IMR-90 (cell line): ENCODE measurements at regions not wholly inside any gene's neighbourhood (a gene's known extent, or its start where the extent isn't known, plus 50 kb on each side); places are given as distances from the start of the nearest gene placed in this dataset.
A peak's percentile ranks its signal among the peaks of the same experiment; 100 is the strongest.
"Not testable (repeated sequence)": the region's sequence is repeated elsewhere in the genome, so short reads cannot be mapped to it uniquely, and the experiment has no call there.

Experiments used
- ATAC-seq: fragments of 200-7000 bp; cut with Tn5 transposase; 2 replicates; pipeline ENCODE4 v1.9.1; 2020; ENCODE audit warnings: low read depth, mild to moderate bottlenecking, moderate library complexity
- BruUV-seq: library from RNA; stranded (reverse); fragments of 400-500 nt; replicated peaks from 2 replicates; lab custom pipeline; 2021; lab: Mats Ljungman, UMichigan
- CTCF ChIA-PET: fragments of 300-600 bp; formaldehyde crosslinking; extraction: SDS; loops from one replicate; lab custom pipeline; 2021; ENCODE audit warnings: antibody characterized with exemption; lab: Yijun Ruan, JAX
- POLR2A ChIA-PET: fragments of 300-600 bp; sonication (Branson Sonifier 250); formaldehyde crosslinking; loops from one replicate; lab custom pipeline; 2022; ENCODE audit warnings: antibody characterized with exemption; ENCODE audit not compliant: unreplicated experiment; lab: Charles Lee
- DNase-seq: peaks from one replicate; pipeline ENCODE4 v3.0.0; 2013
- H2AFZ ChIP-seq: replicated peaks from 2 replicates; pipeline ENCODE3; 2013; ENCODE audit warnings: low read length, mild to moderate bottlenecking; ENCODE audit not compliant: poor library complexity
- H2AK5ac ChIP-seq: 2 replicates; pipeline ENCODE4 v1.6.1; 2013; ENCODE audit warnings: low read depth, low read length, inconsistent platforms
- H2AK9ac ChIP-seq: replicated peaks from 2 replicates; pipeline ENCODE3; 2013; ENCODE audit warnings: mild to moderate bottlenecking, low read depth, low read length, moderate library complexity; ENCODE audit not compliant: poor library complexity
- H2BK120ac ChIP-seq: 2 replicates; pipeline ENCODE4 v1.6.1; 2013; ENCODE audit warnings: low read depth, low read length, inconsistent platforms
- H2BK15ac ChIP-seq: 3 replicates; pipeline ENCODE4 v1.6.1; 2013; ENCODE audit warnings: low read depth, low read length, inconsistent platforms
- H2BK20ac ChIP-seq: 2 replicates; pipeline ENCODE4 v1.6.1; 2013; ENCODE audit warnings: low read depth, mild to moderate bottlenecking, inconsistent platforms, low read length, moderate library complexity
- H2BK5ac ChIP-seq: 2 replicates; pipeline ENCODE4 v1.6.1; 2013; ENCODE audit warnings: mild to moderate bottlenecking, low read depth, low read length, inconsistent platforms; ENCODE audit not compliant: poor library complexity, severe bottlenecking
- H3K14ac ChIP-seq: replicated peaks from 2 replicates; pipeline ENCODE4 v1.6.1; 2013; ENCODE audit warnings: low read depth, low read length, inconsistent platforms
- H3K18ac ChIP-seq: 2 replicates; pipeline ENCODE4 v1.6.1; 2013; ENCODE audit warnings: low read depth, low read length, control low read depth
- H3K23ac ChIP-seq: 2 replicates; pipeline ENCODE4 v1.6.1; 2013; ENCODE audit warnings: low read depth, low read length, inconsistent platforms
- H3K27ac ChIP-seq: 2 replicates; pipeline ENCODE4 v1.5.1; 2013; ENCODE audit warnings: mild to moderate bottlenecking, control low read depth, low read length; ENCODE audit not compliant: insufficient read depth
- H3K27me3 ChIP-seq: 2 replicates; pipeline ENCODE4 v1.6.1; 2013; ENCODE audit warnings: low read length; ENCODE audit not compliant: control insufficient read depth, insufficient read depth
- H3K36me3 ChIP-seq: 2 replicates; pipeline ENCODE4 v1.6.1; 2013; ENCODE audit warnings: low read length, mixed read lengths; ENCODE audit not compliant: control insufficient read depth, insufficient read depth
- H3K4ac ChIP-seq: 2 replicates; pipeline ENCODE4 v1.6.1; 2013; ENCODE audit warnings: low read depth, low read length, inconsistent platforms
- H3K4me1 ChIP-seq: 2 replicates; pipeline ENCODE4 v1.6.1; 2013; ENCODE audit warnings: low read length, mixed read lengths; ENCODE audit not compliant: control insufficient read depth, insufficient read depth
- H3K4me2 ChIP-seq: 2 replicates; pipeline ENCODE4 v1.6.1; 2013; ENCODE audit warnings: low read depth, mild to moderate bottlenecking, control low read depth, low read length, moderate library complexity
- H3K4me3 ChIP-seq: 2 replicates; pipeline ENCODE4 v1.5.1; 2013; ENCODE audit warnings: low read depth, mild to moderate bottlenecking, control low read depth, low read length, moderate library complexity; ENCODE audit not compliant: insufficient read depth
- H3K56ac ChIP-seq: 2 replicates; pipeline ENCODE4 v1.6.1; 2013; ENCODE audit warnings: low read length, inconsistent platforms; ENCODE audit not compliant: insufficient read depth; ENCODE audit errors: extremely low read depth
- H3K79me1 ChIP-seq, 2 experiments: 2 replicates each; pipeline ENCODE4 v1.6.1; 2013; ENCODE audit warnings: low read length in 2 of 2, inconsistent platforms in 1 of 2, low read depth in 1 of 2
- H3K9ac ChIP-seq: 2 replicates; pipeline ENCODE4 v1.6.1; 2013; ENCODE audit warnings: low read depth, low read length, control low read depth
- H3K9me1 ChIP-seq: 2 replicates; pipeline ENCODE4 v1.6.1; 2013; ENCODE audit warnings: low read length, inconsistent platforms; ENCODE audit not compliant: insufficient read depth
- H3K9me3 ChIP-seq: 2 replicates; pipeline ENCODE4 v1.6.1; 2013; ENCODE audit warnings: low read length; ENCODE audit not compliant: control insufficient read depth, insufficient read depth
- H4K20me1 ChIP-seq: 2 replicates; pipeline ENCODE4 v1.6.1; 2013; ENCODE audit warnings: low read length, inconsistent platforms; ENCODE audit not compliant: insufficient read depth
- H4K5ac ChIP-seq: 2 replicates; pipeline ENCODE4 v1.6.1; 2013; ENCODE audit warnings: mild to moderate bottlenecking, low read depth, low read length, control low read depth
- H4K8ac ChIP-seq, 2 experiments: 2 replicates each; pipeline ENCODE4 v1.6.1; 2013; ENCODE audit warnings: low read depth in 2 of 2, low read length in 2 of 2, control low read depth in 1 of 2, inconsistent platforms in 1 of 2
- H4K91ac ChIP-seq: 2 replicates; pipeline ENCODE4 v1.6.1; 2013; ENCODE audit warnings: low read depth, low read length, inconsistent platforms; ENCODE audit not compliant: insufficient read depth
- CEBPB ChIP-seq: IDR thresholded peaks from 2 replicates; pipeline ENCODE4 v1.6.1; 2012; ENCODE audit warnings: low read depth, low read length, improper control_type of control experiment
- WGBS, 2 experiments: methylation state at CpG; one replicate each; pipeline versions ENCODE4 v1.1.5 to v1.1.7; 2013; ENCODE audit warnings: missing lambda C conversion rate in 2 of 2; ENCODE audit not compliant: insufficient read length in 1 of 2; ENCODE audit errors: extremely low coverage in 2 of 2; 5-methylcytosine and 5-hydroxymethylcytosine counted together
- dilution Hi-C: fragments of 300-500 bp; cut with HindIII; formaldehyde crosslinking; loops from one replicate; pipeline ENCODE4 v1.14.3; 2018; ENCODE audit warnings: low sequenced_read_pairs; ENCODE audit not compliant: unreplicated experiment
- in situ Hi-C: fragments of 300-500 bp; cut with MboI; formaldehyde crosslinking; loops from 3 replicates; pipeline ENCODE4 v1.14.3; 2019; ENCODE audit warnings: low sequenced_read_pairs, inconsistent platforms, mixed read lengths
- intact Hi-C: fragments of 100-400 bp; cut with micrococcal nuclease; formaldehyde crosslinking; loops from 2 replicates; pipeline ENCODE4 v1.10.0; 2022

- H2BK20ac ChIP-seq, H3K18ac ChIP-seq, ATAC-seq, H3K4ac ChIP-seq, H3K4me1 ChIP-seq, H3K9me1 ChIP-seq, H3K27me3 ChIP-seq, H4K5ac ChIP-seq, in situ Hi-C loops, H4K8ac ChIP-seq, H2BK120ac ChIP-seq, BruUV-seq, H2BK15ac ChIP-seq, dilution Hi-C loops, H3K56ac ChIP-seq, H2AK5ac ChIP-seq, H3K9me3 ChIP-seq, H2AK9ac ChIP-seq, H3K14ac ChIP-seq, H3K79me1 ChIP-seq, H4K91ac ChIP-seq, POLR2A ChIA-PET, H3K4me3 ChIP-seq, intact Hi-C loops, H3K4me2 ChIP-seq, CTCF ChIA-PET, H3K36me3 ChIP-seq, H2BK5ac ChIP-seq, H3K27ac ChIP-seq, H2AFZ ChIP-seq, H3K9ac ChIP-seq, H4K20me1 ChIP-seq, H3K23ac ChIP-seq: not testable (repeated sequence)
- peak; percentile 47 for DNase-seq
- TF ChIP-seq CEBPB = 0 out of 2 replicates have a peak, but pooled peaks have one; percentile 36
- WGBS, 2 experiments = 29% methylated on average over 2 of the region's 5 CpGs; no CpG with 5 or more reads in 1 of the 2 experiments
Measured at GRCh38 chr16:10328291-10328690, 57.6 kb upstream of the ATF7IP2 start.
